HFF-Myc (cell line): ENCODE measurements at regions not wholly inside any gene's neighbourhood (a gene's known extent, or its start where the extent isn't known, plus 50 kb on each side); places are given as distances from the start of the nearest gene placed in this dataset.

Experiments used
- DNase-seq: peaks from one replicate; pipeline ENCODE4 v3.0.0-alpha.2; 2011; ENCODE audit warnings: low read depth; ENCODE audit errors: extremely low read depth
- H3K4me3 ChIP-seq: replicated peaks from 2 replicates; pipeline ENCODE4 v1.5.1; 2011; ENCODE audit warnings: low read depth, mild to moderate bottlenecking, control low read depth, low read length
- TF ChIP-seq, protein P1 (sequence below): IDR thresholded peaks from 2 replicates; pipeline ENCODE4 v1.5.1; 2012; ENCODE audit warnings: mild to moderate bottlenecking, low read depth, low read length, control low read depth; ENCODE audit errors: missing control alignments

DNA sequence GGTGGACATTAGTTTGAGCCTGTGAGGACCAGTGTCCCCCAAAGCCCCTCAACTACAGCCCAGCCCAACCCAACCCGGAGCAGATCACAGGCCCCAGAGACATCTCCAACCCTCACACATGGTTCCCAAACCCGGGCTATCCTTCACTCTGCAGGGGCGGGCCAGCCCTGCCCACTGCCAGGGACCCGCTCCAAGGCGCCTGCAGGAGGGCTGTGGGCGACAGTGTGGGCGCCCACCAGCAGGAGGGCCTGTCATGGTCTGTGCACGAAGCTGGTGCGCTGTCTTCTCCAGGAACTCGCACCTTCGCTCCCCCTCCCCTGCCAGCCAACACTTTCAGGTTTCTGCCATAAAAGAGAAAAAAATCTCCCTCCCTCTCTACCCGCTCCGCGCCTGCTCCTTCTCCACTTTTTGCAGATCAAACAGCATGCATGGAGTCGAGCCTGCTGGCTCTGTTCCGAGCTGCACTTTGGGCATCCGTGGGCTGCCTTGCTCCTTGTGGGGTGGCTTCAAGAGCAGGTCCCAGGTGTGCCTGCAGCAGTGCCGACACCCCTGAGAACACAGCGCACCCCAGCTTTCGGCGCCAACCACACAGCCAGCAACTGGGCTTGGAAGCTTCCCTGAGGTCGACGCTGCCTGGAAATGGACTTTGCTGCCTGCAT is 133.7 kb upstream of the PPP1R26 start:
- H3K4me3 ChIP-seq: no peak overlapping the region
- TF ChIP-seq, protein P1, sequence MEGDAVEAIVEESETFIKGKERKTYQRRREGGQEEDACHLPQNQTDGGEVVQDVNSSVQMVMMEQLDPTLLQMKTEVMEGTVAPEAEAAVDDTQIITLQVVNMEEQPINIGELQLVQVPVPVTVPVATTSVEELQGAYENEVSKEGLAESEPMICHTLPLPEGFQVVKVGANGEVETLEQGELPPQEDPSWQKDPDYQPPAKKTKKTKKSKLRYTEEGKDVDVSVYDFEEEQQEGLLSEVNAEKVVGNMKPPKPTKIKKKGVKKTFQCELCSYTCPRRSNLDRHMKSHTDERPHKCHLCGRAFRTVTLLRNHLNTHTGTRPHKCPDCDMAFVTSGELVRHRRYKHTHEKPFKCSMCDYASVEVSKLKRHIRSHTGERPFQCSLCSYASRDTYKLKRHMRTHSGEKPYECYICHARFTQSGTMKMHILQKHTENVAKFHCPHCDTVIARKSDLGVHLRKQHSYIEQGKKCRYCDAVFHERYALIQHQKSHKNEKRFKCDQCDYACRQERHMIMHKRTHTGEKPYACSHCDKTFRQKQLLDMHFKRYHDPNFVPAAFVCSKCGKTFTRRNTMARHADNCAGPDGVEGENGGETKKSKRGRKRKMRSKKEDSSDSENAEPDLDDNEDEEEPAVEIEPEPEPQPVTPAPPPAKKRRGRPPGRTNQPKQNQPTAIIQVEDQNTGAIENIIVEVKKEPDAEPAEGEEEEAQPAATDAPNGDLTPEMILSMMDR: no peak
- DNase-seq: no peak

DNA sequence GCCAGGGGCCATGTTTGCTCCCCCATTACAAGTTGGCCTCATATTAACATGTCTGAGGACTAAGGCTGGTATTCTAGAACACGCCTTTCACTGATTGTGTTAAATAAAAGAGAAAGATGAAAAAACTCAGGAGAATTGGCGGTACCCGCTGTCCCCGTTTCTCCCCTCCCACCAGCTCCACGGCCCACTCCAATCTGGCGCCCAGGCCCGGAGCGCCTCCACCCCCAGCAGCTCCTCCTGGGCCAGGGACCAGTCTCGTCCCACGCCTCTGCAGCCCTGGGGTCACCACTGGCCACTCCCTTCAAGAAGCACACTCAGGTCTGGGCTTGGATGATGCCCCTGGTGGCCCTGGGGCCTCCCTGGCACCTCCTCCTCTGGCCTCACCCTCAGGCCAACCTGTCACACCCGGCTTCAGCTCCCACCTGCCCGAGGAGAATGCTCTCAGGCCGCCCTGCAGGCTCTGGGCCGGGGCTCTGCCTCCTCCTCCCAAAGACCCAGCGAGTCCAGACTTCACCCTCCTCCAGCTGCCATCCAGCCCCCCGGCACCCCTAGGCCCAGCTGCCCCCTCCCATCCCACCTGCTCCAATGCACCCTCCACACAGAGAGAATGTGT is 133.0 kb upstream of the PPP1R26 start:
- TF ChIP-seq, protein P1: no peak
- no peak for DNase-seq

DNA sequence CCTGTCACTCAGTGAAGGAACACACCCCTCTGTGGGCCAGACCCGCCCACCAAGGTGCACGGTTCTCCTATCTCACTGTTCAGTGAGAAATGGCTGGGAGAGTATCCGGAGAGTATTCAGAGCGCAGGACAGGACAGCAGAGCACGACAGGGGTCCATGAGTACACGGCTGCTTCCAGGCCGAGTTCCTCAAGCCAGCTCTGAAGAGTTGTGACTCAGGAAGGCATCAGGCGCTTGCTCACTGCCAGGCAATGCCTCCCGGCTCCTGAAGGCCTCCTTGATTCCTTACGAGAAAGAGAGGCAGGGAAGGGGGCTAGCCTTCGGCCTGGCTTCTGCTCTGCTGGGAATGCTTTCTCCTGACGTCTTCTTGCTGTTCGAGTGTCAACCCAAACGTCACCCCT is 132.1 kb upstream of the PPP1R26 start:
- no peak overlapping the region for H3K4me3 ChIP-seq
- TF ChIP-seq, protein P1: no peak
- no peak for DNase-seq

More for the DNA sequence above, 133.0 kb upstream of the PPP1R26 start:
- no peak overlapping the region for H3K4me3 ChIP-seq

DNA sequence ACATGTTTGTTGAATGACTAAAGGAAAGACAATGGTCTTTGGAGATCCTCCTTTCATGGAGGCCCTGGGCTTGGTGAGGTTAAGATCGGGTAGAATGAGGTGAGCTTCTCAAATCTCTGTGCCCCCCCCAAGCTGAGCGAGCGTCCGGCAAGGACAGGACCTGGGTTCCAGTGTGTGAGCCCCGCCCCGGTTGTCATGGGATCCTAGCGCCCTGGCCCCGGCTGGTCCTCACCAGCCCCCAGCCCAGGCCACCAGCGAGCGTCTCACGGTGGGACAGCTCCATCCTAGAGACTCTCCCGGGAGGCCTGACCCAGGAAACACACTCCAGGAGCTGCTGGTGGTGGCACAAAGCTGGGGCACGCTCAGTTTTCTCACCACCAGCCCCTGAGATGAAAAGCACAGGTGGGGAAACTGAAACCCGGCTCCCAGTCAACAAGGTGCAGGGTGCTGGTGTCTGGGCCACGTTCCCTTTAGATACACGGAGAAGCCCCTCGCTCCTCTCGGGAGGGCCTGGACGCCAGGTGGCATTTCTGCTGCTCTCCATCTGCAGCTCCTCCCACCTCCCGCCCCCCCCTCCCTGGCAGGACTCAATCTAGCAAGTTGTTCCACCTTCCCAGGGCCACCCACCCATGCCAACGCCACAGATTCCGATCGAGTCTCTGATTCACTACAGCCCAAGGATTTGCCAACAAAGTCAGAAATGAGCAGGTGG is 131.3 kb upstream of the PPP1R26 start:
- H3K4me3 ChIP-seq: no peak overlapping the region
- TF ChIP-seq, protein P1: no peak
- no peak for DNase-seq

DNA sequence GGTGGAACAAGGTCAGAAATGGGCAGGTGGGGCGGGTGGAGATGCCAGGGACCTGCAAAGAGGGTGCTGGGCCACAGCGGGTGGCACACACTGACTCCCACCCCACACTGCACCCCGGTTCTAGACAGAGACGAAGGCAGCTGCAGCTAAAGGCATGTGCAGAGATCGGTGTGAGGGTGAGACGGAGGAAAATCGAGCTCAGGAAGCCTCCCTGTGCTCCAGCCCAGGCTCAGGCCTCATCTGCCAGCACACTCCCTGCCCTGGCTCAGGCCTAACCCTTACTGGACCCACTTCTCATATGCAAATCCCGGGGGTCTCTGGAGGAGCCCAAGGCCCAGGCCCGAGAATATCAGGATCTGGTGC is 130.8 kb upstream of the PPP1R26 start:
- no peak for DNase-seq
- TF ChIP-seq, protein P1: no peak
- no peak overlapping the region for H3K4me3 ChIP-seq

DNA sequence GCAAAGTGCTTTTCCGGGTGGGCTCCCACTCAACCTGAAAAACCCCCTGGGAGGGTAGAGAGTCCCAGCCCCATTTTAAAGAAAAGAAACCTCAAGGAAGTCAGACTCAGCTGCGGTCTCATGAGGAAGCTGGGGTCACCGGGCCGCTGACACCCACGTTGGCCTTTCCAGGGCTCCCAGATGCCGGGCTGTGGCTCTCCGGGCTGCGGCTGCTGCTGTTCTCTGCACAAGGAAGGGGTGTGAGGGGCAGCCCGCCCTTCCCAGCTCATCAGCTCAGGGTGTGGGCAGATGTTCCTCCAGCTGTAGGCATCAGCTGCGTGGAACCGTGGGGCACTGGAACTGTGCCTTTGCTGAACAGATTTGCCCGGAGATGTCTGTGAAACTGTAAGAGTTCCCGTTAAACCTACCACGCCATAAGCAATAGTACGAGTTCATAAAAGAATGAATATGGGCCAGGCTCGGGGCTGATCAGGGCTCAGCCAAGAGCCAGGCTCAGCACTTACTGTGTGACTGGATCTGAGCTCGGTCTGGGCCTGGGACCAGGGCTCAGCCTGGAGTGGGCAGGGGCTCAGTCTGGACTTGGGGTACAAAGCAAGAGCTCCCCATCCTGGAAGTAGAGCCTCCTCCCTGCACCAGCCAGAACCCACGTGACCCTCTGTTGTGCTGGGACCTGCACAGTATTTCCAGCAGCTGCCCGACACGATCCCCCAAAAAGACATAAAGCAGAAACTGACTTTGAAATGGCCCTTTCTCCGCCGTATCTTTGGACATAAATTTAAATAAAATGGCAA is 130.2 kb upstream of the PPP1R26 start:
- DNase-seq: no peak
- no peak overlapping the region for H3K4me3 ChIP-seq
- TF ChIP-seq, protein P1: no peak
